ENCODE measurements at regions not wholly inside any gene's neighbourhood (a gene's known extent, or its start where the extent isn't known, plus 50 kb on each side); places are given as distances from the start of the nearest gene placed in this dataset.

- no peak overlapping the region for H3K4me3 Mint-ChIP-seq
- H3K4me1 Mint-ChIP-seq, result no peaks in the 10 kb centered on the region
- H3K27me3 Mint-ChIP-seq, result no peaks in the 10 kb centered on the region
- H3K9me3 Mint-ChIP-seq, result peaks cover 0 to 6% (median 3%) of the 10 kb centered on the region in 3 donors
- no peaks in the 10 kb centered on the region for H3K36me3 Mint-ChIP-seq
- no peak overlapping the region for H3K27ac Mint-ChIP-seq
Measured at GRCh38 chr4:178414881-178415446, 972.7 kb upstream of the AGA start.

GRCh38 chr4:178415925-178416324 lies 973.7 kb upstream of the AGA start:
- H3K27ac Mint-ChIP-seq, result no peak overlapping the region
- no peaks in the 10 kb centered on the region for H3K27me3 Mint-ChIP-seq
- no peaks in the 10 kb centered on the region for H3K4me1 Mint-ChIP-seq
- H3K36me3 Mint-ChIP-seq, result no peaks in the 10 kb centered on the region
- peaks cover 1 to 6% (median 3%) of the 10 kb centered on the region in 3 donors for H3K9me3 Mint-ChIP-seq
- H3K4me3 Mint-ChIP-seq, result no peak overlapping the region

- Mint-ChIP-seq H3K36me3 (no peaks in the 10 kb centered on the region), H3K9me3 (peaks cover 3 to 5% (median 4%) of the 10 kb centered on the region in 3 donors), H3K4me1 (no peaks in the 10 kb centered on the region), H3K27ac (no peak overlapping the region), H3K4me3 (no peak overlapping the region), H3K27me3 (no peaks in the 10 kb centered on the region)
Measured at GRCh38 chr4:178423366-178423765, 981.1 kb upstream of the AGA start.

- no peaks in the 10 kb centered on the region for H3K36me3 Mint-ChIP-seq
- no peaks in the 10 kb centered on the region for H3K4me1 Mint-ChIP-seq
- no peaks in the 10 kb centered on the region for H3K27me3 Mint-ChIP-seq
- H3K27ac Mint-ChIP-seq, result no peak overlapping the region
- H3K9me3 Mint-ChIP-seq, result peaks cover 0 to 4% (median 3%) of the 10 kb centered on the region in 3 donors
- no peak overlapping the region for H3K4me3 Mint-ChIP-seq
Measured at GRCh38 chr4:178426871-178427270, 984.6 kb upstream of the AGA start.

DNA sequence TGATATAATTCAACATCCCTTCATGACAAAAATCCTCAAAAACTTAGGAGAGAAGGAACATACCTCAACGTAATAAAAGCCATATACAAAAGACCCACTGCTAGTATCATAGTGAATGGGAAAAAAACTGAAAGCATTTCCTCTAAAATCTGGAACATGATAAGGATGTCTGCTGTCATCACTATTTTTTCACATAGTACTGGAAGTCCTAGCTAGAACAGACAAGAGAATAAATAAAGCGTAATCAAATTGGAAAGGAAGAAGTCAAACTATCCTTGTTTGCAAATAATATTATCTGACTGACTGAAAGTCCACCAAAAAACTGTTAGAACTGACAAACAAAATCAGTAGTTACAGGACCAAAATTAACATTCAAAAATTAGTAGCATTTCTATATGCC lies 985.4 kb upstream of the AGA start:
- Mint-ChIP-seq H3K4me1 (no peaks in the 10 kb centered on the region), H3K27ac (no peak overlapping the region), H3K27me3 (no peaks in the 10 kb centered on the region), H3K9me3 (peaks cover 0 to 4% (median 3%) of the 10 kb centered on the region in 3 donors), H3K36me3 (no peaks in the 10 kb centered on the region), H3K4me3 (no peak overlapping the region)

GRCh38 chr4:178448372-178449035 lies 1006.3 kb upstream of the AGA start:
- peaks cover under 1 to 7% (median 3%) of the 10 kb centered on the region in 3 donors for H3K9me3 Mint-ChIP-seq
- no peak overlapping the region for H3K27ac Mint-ChIP-seq
- no peaks in the 10 kb centered on the region for H3K36me3 Mint-ChIP-seq
- H3K27me3 Mint-ChIP-seq, result no peaks in the 10 kb centered on the region
- no peaks in the 10 kb centered on the region for H3K4me1 Mint-ChIP-seq
- no peak overlapping the region for H3K4me3 Mint-ChIP-seq

DNA sequence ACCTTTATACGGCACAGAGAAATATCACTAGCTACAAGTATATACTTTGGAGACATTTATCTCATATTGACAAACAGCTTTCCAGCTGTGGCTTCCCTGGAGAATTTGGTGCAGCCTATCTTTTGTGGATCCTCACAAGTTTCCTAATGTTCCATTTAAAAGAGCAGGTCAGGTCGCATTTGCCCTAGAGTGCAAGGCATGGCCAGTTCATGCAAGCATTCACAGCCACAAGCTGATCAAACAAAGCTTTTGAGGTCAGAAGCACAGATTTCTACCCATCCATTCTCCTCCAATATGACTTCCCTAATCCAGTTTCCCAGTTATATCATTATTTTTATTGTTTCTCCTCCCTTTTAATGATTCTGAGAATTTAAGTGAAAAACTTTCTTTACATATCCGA lies 1008.4 kb upstream of the AGA start:
- no peaks in the 10 kb centered on the region for H3K36me3 Mint-ChIP-seq
- H3K4me3 Mint-ChIP-seq, result no peak overlapping the region
- no peaks in the 10 kb centered on the region for H3K4me1 Mint-ChIP-seq
- H3K27me3 Mint-ChIP-seq, result no peaks in the 10 kb centered on the region
- H3K27ac Mint-ChIP-seq, result no peak overlapping the region
- peaks cover 0 to 5% (median 3%) of the 10 kb centered on the region in 3 donors for H3K9me3 Mint-ChIP-seq

DNA sequence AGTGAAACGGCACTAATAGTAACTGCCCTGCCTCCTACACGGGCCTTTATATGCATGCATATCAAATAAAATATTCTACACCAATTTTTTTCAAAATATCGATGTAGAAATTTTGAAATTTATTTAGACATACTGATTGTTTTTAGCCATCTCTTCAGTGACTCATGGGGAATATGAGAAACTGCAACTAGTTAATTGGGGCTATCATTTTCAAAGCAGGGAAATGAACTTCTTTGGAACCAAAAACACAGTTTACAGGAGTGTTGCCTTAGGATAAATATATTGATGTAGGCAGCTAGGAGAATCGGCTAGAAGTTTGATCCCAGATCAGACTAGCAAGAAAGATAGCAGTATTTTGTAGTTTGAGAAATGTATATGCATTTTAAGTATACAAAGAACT lies 1010.8 kb upstream of the AGA start:
- Mint-ChIP-seq H3K4me3 (no peak overlapping the region), H3K27ac (no peak overlapping the region), H3K9me3 (peaks cover 0 to 7% (median 6%) of the 10 kb centered on the region in 3 donors), H3K27me3 (no peaks in the 10 kb centered on the region), H3K4me1 (no peaks in the 10 kb centered on the region), H3K36me3 (no peaks in the 10 kb centered on the region)

DNA sequence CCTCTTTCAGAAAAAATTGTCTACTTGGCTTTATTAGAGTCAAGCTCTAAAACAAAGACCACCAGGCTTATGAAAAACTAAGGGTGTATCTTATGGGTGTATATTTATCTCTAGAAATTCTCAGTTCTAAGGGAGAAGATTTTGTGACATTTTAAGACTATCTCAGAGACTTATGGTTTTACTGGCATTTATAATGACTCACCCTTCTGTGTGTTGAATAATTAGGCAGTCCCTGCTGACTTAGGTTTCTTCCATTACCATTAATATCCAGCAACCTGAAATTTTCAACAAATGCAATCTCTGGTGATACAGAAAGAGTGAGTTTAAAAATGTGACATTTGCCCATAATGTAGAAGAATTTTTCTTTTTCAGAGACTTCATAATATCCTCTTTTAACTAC lies 1015.0 kb upstream of the AGA start:
- Mint-ChIP-seq H3K27me3 (no peaks in the 10 kb centered on the region), H3K9me3 (peaks cover 2 to 6% (median 5%) of the 10 kb centered on the region in 3 donors), H3K4me1 (no peaks in the 10 kb centered on the region), H3K4me3 (no peak overlapping the region), H3K27ac (no peak overlapping the region), H3K36me3 (no peaks in the 10 kb centered on the region)

DNA sequence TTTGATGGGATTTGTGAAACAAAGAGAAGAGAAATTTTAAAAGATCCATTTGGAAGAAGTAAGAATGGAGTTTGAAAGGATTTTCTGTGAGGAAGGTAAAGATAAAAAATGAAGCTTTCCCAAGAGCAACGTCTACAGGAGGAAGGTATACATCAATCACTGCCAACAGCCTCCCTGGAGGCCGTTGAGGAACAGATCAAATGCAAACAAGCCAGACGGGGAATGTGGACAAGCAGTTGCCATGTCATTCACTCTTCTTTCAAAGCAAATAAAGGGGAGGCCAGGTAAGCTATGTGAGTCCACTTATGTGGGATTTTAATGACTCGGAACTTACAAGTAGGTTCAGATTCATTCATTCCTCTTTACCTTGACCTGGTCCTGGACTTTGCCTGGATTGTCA lies 1020.5 kb upstream of the AGA start:
- Mint-ChIP-seq H3K27me3 (no peaks in the 10 kb centered on the region), H3K9me3 (peaks cover 0 to 3% (median 2%) of the 10 kb centered on the region in 3 donors), H3K27ac (no peak overlapping the region), H3K36me3 (no peaks in the 10 kb centered on the region), H3K4me3 (no peak overlapping the region), H3K4me1 (no peaks in the 10 kb centered on the region)

DNA sequence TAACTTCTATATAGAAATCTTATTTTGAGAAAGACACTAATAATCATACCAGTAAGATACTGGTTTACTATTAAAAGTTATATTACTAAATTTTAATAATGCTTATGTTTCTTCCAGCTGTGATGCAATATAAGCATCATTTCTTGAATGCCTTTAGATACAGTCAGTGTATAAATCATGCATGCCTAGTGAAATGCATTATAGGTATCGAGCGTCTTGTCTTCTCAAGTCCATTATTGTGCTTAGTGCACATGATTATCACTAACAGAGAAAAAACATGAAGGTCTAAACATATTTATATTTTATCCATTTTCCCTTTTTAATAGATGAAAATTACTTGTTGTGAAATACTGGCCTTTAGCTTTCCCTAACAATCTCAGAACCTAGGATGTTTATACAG lies 1021.5 kb upstream of the AGA start:
- Mint-ChIP-seq H3K27me3 (no peaks in the 10 kb centered on the region), H3K4me1 (no peaks in the 10 kb centered on the region), H3K4me3 (no peak overlapping the region), H3K27ac (no peak overlapping the region), H3K9me3 (peaks cover 0 to 4% (median 3%) of the 10 kb centered on the region in 3 donors), H3K36me3 (peaks cover 2% of the 10 kb centered on the region)

- Mint-ChIP-seq H3K4me3 (no peak overlapping the region), H3K27ac (no peak overlapping the region), H3K4me1 (no peaks in the 10 kb centered on the region), H3K36me3 (peaks cover 2% of the 10 kb centered on the region), H3K27me3 (no peaks in the 10 kb centered on the region), H3K9me3 (peaks cover 0 to 4% (median 0%) of the 10 kb centered on the region in 3 donors)
Measured at GRCh38 chr4:178470996-178471784, 1029.0 kb upstream of the AGA start.

DNA sequence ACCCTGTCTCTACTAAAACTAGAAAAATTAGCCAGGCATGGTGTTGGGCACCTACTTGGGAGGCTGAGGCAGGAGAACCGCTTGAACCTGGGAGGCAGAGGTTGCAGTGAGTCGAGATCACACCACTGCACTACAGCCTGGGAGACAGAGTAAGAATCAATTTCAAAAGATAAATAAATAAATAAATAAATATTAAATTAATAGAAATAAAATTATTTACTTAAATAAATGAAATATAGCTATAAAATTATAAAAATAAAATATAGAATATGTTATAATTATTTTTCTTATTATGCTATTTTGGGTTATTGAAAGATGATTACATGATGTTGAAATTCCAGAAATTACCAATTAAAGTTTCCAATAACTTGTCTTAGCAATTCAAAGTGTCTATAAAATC lies 1029.8 kb upstream of the AGA start:
- H3K36me3 Mint-ChIP-seq, result peaks cover 2% of the 10 kb centered on the region
- no peak overlapping the region for H3K27ac Mint-ChIP-seq
- H3K4me3 Mint-ChIP-seq, result no peak overlapping the region
- no peaks in the 10 kb centered on the region for H3K4me1 Mint-ChIP-seq
- H3K27me3 Mint-ChIP-seq, result no peaks in the 10 kb centered on the region
- peaks cover 0 to 8% (median 0%) of the 10 kb centered on the region in 3 donors for H3K9me3 Mint-ChIP-seq

DNA sequence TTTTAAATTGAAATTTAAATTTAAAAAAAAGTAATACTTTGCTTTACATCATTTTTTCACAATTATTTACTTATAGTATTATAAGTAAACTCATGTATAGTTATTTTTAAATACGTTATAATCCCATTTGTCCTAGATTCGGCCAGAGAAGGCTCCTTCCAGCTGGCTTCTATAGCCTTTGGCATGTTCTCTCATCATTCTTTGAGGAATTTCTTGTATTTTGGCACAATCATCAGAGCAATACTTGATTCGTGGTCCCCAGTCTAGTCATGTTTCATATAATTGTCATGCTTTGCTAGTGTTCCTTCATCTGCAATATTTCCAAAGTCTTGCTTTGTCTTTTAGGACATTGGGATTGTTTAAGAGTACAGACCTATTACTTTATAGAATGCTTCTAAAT lies 1037.9 kb upstream of the AGA start:
- Mint-ChIP-seq H3K36me3 (no peaks in the 10 kb centered on the region), H3K4me1 (no peaks in the 10 kb centered on the region), H3K27ac (no peak overlapping the region), H3K9me3 (peaks cover 0 to 8% (median 2%) of the 10 kb centered on the region in 3 donors), H3K4me3 (no peak overlapping the region), H3K27me3 (no peaks in the 10 kb centered on the region)

- Mint-ChIP-seq H3K27ac (no peak overlapping the region), H3K4me1 (no peaks in the 10 kb centered on the region), H3K4me3 (no peak overlapping the region), H3K9me3 (peaks cover 2 to 8% (median 3%) of the 10 kb centered on the region in 3 donors), H3K27me3 (no peaks in the 10 kb centered on the region), H3K36me3 (no peaks in the 10 kb centered on the region)
Measured at GRCh38 chr4:178480881-178481280, 1038.6 kb upstream of the AGA start.

All from IgD-negative memory B cell (primary cell).